ENCODE measurements at regions not wholly inside any gene's neighbourhood (a gene's known extent, or its start where the extent isn't known, plus 50 kb on each side); places are given as distances from the start of the nearest gene placed in this dataset.

DNA sequence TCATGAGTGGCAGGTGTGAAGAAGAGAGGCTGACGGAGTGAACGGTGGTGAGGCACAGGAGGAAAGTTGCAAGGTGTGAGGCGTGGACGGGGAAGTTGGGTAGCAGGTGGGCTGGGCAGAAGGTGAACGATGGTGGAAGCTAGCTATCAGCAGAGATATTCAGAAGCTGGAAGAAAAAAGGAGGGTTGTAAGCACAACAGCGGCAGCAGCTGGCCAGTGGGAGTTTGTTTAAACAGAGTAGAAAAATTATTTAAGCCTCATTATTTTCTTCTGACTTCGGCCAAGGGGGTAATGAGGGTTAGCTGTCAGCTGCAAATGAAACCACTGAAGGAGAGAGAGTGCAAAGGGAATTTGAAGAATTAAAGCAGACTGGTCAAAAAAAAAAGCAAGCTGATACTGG lies 62.1 kb upstream of the PRKAR2B start:
- Histone ChIP-seq H3K9me3 (no peaks in the 10 kb centered on the region), H3K36me3 (no peaks in the 10 kb centered on the region), H3K27me3 (no peaks in the 10 kb centered on the region), H3K27ac (no peak overlapping the region), H3K4me1 (no peaks in the 10 kb centered on the region), H3K4me3 (no peak overlapping the region)
- intact Hi-C loops (cut with DNase I; ENCODE audit: low total_unique reads), result no loop called here
- TF ChIP-seq POLR2A (IDR thresholded peaks at IDR 0.05), result no peak
- TF ChIP-seq, protein P1, sequence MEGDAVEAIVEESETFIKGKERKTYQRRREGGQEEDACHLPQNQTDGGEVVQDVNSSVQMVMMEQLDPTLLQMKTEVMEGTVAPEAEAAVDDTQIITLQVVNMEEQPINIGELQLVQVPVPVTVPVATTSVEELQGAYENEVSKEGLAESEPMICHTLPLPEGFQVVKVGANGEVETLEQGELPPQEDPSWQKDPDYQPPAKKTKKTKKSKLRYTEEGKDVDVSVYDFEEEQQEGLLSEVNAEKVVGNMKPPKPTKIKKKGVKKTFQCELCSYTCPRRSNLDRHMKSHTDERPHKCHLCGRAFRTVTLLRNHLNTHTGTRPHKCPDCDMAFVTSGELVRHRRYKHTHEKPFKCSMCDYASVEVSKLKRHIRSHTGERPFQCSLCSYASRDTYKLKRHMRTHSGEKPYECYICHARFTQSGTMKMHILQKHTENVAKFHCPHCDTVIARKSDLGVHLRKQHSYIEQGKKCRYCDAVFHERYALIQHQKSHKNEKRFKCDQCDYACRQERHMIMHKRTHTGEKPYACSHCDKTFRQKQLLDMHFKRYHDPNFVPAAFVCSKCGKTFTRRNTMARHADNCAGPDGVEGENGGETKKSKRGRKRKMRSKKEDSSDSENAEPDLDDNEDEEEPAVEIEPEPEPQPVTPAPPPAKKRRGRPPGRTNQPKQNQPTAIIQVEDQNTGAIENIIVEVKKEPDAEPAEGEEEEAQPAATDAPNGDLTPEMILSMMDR (IDR thresholded peaks at IDR 0.05), result no peak
- DNase-seq, result no peak

DNA sequence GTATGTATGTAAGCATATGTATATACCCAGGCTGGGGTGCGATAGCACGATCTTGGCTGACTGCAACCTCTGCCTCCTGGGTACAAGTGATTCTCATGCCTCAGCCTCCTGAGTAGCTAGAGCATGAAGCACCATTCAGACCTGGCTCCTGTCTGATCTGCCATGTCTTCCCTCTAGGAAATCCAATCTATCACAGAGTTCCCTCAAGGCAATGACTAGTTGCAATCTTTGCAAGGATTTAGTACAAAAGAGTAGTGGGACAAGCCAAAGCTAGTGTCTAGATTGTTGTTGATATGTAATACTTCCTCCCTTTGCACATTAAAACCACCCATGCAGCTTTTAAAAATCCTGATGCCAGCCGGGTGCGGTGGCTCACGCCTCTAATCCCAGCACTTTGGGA lies 60.5 kb upstream of the PRKAR2B start:
- intact Hi-C loops (cut with DNase I; ENCODE audit: low total_unique reads), result no loop called here
- no peak for DNase-seq
- TF ChIP-seq POLR2A (IDR thresholded peaks at IDR 0.05), result no peak
- TF ChIP-seq, protein P1 (IDR thresholded peaks at IDR 0.05), result no peak
- Histone ChIP-seq H3K27ac (no peak overlapping the region), H3K27me3 (no peaks in the 10 kb centered on the region), H3K4me3 (no peak overlapping the region), H3K36me3 (no peaks in the 10 kb centered on the region), H3K4me1 (no peaks in the 10 kb centered on the region), H3K9me3 (no peaks in the 10 kb centered on the region)

DNA sequence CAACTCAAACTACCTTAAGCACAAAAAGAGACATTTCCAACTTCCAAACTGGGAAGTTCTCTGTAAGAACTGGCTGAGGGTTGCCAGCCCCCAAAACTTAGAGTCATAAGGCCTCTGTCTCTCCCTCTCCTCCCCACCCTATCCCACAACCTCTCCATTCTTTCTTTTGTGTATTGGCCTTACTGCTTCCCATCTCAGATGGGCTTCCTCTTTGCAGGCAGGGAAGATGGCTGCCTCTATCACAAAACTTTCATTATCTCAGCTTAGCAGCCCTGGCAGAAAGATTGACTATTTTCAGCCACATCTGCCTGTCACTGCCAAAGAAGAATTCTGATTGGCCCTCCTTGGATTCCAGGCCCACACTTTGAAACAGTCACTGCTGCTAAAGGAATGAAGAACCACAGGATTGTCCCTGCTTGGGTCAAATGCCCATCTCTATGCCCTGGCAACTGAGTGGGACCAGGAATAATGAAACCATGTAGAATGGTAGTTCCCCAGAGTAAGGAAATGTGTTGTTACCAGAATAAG lies 58.0 kb upstream of the PRKAR2B start:
- Histone ChIP-seq H3K4me1 (no peaks in the 10 kb centered on the region), H3K27ac (no peak overlapping the region), H3K9me3 (no peaks in the 10 kb centered on the region), H3K36me3 (no peaks in the 10 kb centered on the region), H3K27me3 (no peaks in the 10 kb centered on the region), H3K4me3 (no peak overlapping the region)
- intact Hi-C loops (cut with DNase I; ENCODE audit: low total_unique reads), result no loop called here
- DNase-seq, result no peak
- TF ChIP-seq POLR2A (IDR thresholded peaks at IDR 0.05), result no peak
- TF ChIP-seq, protein P1 (IDR thresholded peaks at IDR 0.05), result no peak

DNA sequence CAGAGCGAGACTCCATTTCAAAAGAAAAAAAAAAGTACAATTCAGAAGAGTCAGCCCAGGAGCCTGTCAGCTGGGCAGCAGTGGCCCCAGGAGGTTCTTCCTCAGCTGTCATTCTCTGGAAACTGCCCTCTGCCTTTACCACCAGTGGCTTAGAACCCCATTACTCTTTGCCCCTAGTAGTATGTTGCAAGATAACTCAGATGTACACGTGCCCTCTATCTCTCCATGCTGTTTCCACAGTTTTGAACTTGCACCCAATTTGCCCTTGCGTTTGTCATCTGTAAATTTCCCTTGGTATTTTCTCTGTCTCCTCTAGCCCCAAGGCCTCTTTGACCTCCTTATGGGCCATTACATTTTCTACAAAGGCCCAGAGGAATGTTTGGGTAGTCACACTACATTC lies 56.7 kb upstream of the PRKAR2B start:
- no peaks in the 10 kb centered on the region for H3K4me1 ChIP-seq
- intact Hi-C loops (cut with DNase I; ENCODE audit: low total_unique reads), result no loop called here
- H3K9me3 ChIP-seq, result no peaks in the 10 kb centered on the region
- TF ChIP-seq POLR2A (IDR thresholded peaks at IDR 0.05), result no peak
- TF ChIP-seq, protein P1 (IDR thresholded peaks at IDR 0.05), result no peak
- H3K27ac ChIP-seq, result no peak overlapping the region
- H3K27me3 ChIP-seq, result no peaks in the 10 kb centered on the region
- DNase-seq, result no peak
- H3K4me3 ChIP-seq, result no peak overlapping the region
- no peaks in the 10 kb centered on the region for H3K36me3 ChIP-seq

GRCh38 chr7:106992511-106992910 lies 52.0 kb upstream of the PRKAR2B start:
- TF ChIP-seq, protein P1 (IDR thresholded peaks at IDR 0.05), result no peak
- TF ChIP-seq POLR2A (IDR thresholded peaks at IDR 0.05), result no peak
- Histone ChIP-seq H3K4me1 (no peaks in the 10 kb centered on the region), H3K36me3 (no peaks in the 10 kb centered on the region), H3K27ac (no peak overlapping the region), H3K4me3 (no peak overlapping the region), H3K27me3 (no peaks in the 10 kb centered on the region), H3K9me3 (no peaks in the 10 kb centered on the region)
- DNase-seq, result no peak
- intact Hi-C loops (cut with DNase I; ENCODE audit: low total_unique reads), result no loop called here

All from uterus (tissue), 3 donors.